ENCODE measurements at regions not wholly inside any gene's neighbourhood (a gene's known extent, or its start where the extent isn't known, plus 50 kb on each side); places are given as distances from the start of the nearest gene placed in this dataset.

GRCh38 chr2:167626961-167627360 lies 620.4 kb downstream of the STK39 start:
- intact Hi-C loops (cut with DNase I; ENCODE audit: low total_unique reads), result no loop called here
- H3K4me3 ChIP-seq, result no peak overlapping the region

DNA sequence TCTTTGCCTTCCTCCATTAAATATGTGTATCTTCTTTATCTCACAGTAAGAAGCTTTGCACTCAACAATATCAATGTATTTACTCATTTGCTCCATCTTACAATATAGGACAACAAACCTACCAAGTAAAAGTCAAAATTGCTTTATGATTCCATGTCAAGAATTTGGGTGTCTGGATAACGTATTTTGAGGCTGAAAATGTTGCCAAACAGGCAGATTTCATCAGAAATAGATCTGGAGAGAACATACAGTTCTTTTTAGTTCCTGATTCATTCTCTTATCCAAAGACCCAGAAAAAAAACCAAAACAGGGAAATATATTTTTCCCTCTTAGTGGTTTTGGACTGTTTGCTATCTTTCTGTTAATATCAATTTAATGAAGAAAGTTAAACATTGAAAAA lies 621.1 kb downstream of the STK39 start:
- intact Hi-C loops (cut with DNase I; ENCODE audit: low total_unique reads), result no loop called here
- Histone ChIP-seq H3K9me3 (peaks cover 0 to 20% (median 7%) of the 10 kb centered on the region in 8 donors), H3K4me3 (no peak overlapping the region), H3K4me1 (no peaks in the 10 kb centered on the region), H3K36me3 (no peaks in the 10 kb centered on the region), H3K27me3 (replicated peaks in 1 of 7) (no peaks in the 10 kb centered on the region), H3K27ac (no peak overlapping the region)
- DNase-seq, result no peak
- 25 to 47% (median 37%) methylated on average over 1 of the region's 1 CpG for WGBS, 5 donors
- TF ChIP-seq CTCF (IDR thresholded peaks at IDR 0.05 in 8 of 11, conservative IDR thresholded peaks at IDR 0.05 in 3 of 11) (no peak), POLR2AphosphoS5 (IDR thresholded peaks at IDR 0.05) (no peak), POLR2A (IDR thresholded peaks at IDR 0.05) (no peak)

More at GRCh38 chr2:167626961-167627360, 620.4 kb downstream of the STK39 start:
- DNase-seq, result no peak
- TF ChIP-seq POLR2AphosphoS5 (IDR thresholded peaks at IDR 0.05) (no peak), CTCF (IDR thresholded peaks at IDR 0.05 in 8 of 11, conservative IDR thresholded peaks at IDR 0.05 in 3 of 11) (no peak), POLR2A (IDR thresholded peaks at IDR 0.05) (no peak)
- Histone ChIP-seq H3K27ac (no peak overlapping the region), H3K27me3 (replicated peaks in 1 of 7) (no peaks in the 10 kb centered on the region), H3K36me3 (no peaks in the 10 kb centered on the region), H3K9me3 (peaks cover 0 to 15% (median 7%) of the 10 kb centered on the region in 8 donors), H3K4me1 (no peaks in the 10 kb centered on the region)

- H3K36me3 ChIP-seq, result no peaks in the 10 kb centered on the region
- H3K4me1 ChIP-seq, result no peaks in the 10 kb centered on the region
- intact Hi-C loops (cut with DNase I; ENCODE audit: low total_unique reads), result no loop called here
- H3K9me3 ChIP-seq, result peaks cover 0 to 5% (median 0%) of the 10 kb centered on the region in 8 donors
- no peaks in the 10 kb centered on the region for H3K27me3 ChIP-seq (replicated peaks in 1 of 7)
- DNase-seq, result no peak
- no peak overlapping the region for H3K27ac ChIP-seq
- no peak overlapping the region for H3K4me3 ChIP-seq
- no peak for TF ChIP-seq CTCF (IDR thresholded peaks at IDR 0.05 in 8 of 11, conservative IDR thresholded peaks at IDR 0.05 in 3 of 11)
- no peak for TF ChIP-seq POLR2AphosphoS5 (IDR thresholded peaks at IDR 0.05)
- TF ChIP-seq POLR2A (IDR thresholded peaks at IDR 0.05), result no peak
Measured at GRCh38 chr2:167616997-167617396, 630.4 kb downstream of the STK39 start.

- TF ChIP-seq POLR2A (IDR thresholded peaks at IDR 0.05) (no peak), CTCF (IDR thresholded peaks at IDR 0.05 in 8 of 11, conservative IDR thresholded peaks at IDR 0.05 in 3 of 11) (no peak), POLR2AphosphoS5 (IDR thresholded peaks at IDR 0.05) (no peak)
- WGBS, 5 donors, result 72 to 91% (median 77%) methylated on average over 1 of the region's 1 CpG
- Histone ChIP-seq H3K36me3 (no peaks in the 10 kb centered on the region), H3K4me3 (no peak overlapping the region), H3K27ac (no peak overlapping the region), H3K4me1 (no peaks in the 10 kb centered on the region), H3K27me3 (replicated peaks in 1 of 7) (no peaks in the 10 kb centered on the region), H3K9me3 (no peaks in the 10 kb centered on the region)
- DNase-seq, result no peak
- intact Hi-C loops (cut with DNase I; ENCODE audit: low total_unique reads), result no loop called here
Measured at GRCh38 chr2:167613471-167613870, 633.9 kb downstream of the STK39 start.
